ENCODE measurements at regions not wholly inside any gene's neighbourhood (a gene's known extent, or its start where the extent isn't known, plus 50 kb on each side); places are given as distances from the start of the nearest gene placed in this dataset.

- Histone ChIP-seq H3K27ac (ENCODE audit: low read depth, low read length) (no peak overlapping the region), H2AFZ (ENCODE audit: low read depth, low read length) (no peak overlapping the region), H3K4me2 (ENCODE audit: low read length) (no peak overlapping the region), H3K36me3 (ENCODE audit: insufficient read depth, low read length) (no peaks in the 10 kb centered on the region), H4K20me1 (ENCODE audit: insufficient read depth, low read length) (no peaks in the 10 kb centered on the region), H3K4me3 (ENCODE audit: insufficient read depth, low read depth, low read length) (no peak overlapping the region), H3K79me2 (ENCODE audit: insufficient read depth, low read length) (no peaks in the 10 kb centered on the region), H3K9ac (ENCODE audit: low read length) (no peak overlapping the region), H3K4me1 (ENCODE audit: insufficient read depth, low read length) (no peaks in the 10 kb centered on the region), H3K27me3 (ENCODE audit: insufficient read depth, low read length) (no peaks in the 10 kb centered on the region), H3K9me3 (ENCODE audit: insufficient read depth, low read depth, low read length) (no peaks in the 10 kb centered on the region)
- DNase-seq (ENCODE audit: low read depth) (no peak), FAIRE-seq (peak; percentile 89)
- Mint-ChIP-seq H3K36me3 (ENCODE audit: low read depth, unreplicated experiment) (no peaks in the 10 kb centered on the region), H3K9me3 (ENCODE audit: unreplicated experiment) (peaks cover 3% of the 10 kb centered on the region), H3K4me3 (ENCODE audit: unreplicated experiment) (no peak overlapping the region), H3K4me1 (ENCODE audit: low read depth, unreplicated experiment) (peaks cover under 1% of the 10 kb centered on the region), H3K27me3 (ENCODE audit: low read depth, unreplicated experiment) (no peaks in the 10 kb centered on the region), H3K27ac (ENCODE audit: unreplicated experiment) (no peak overlapping the region)
- TF ChIP-seq, protein P1, sequence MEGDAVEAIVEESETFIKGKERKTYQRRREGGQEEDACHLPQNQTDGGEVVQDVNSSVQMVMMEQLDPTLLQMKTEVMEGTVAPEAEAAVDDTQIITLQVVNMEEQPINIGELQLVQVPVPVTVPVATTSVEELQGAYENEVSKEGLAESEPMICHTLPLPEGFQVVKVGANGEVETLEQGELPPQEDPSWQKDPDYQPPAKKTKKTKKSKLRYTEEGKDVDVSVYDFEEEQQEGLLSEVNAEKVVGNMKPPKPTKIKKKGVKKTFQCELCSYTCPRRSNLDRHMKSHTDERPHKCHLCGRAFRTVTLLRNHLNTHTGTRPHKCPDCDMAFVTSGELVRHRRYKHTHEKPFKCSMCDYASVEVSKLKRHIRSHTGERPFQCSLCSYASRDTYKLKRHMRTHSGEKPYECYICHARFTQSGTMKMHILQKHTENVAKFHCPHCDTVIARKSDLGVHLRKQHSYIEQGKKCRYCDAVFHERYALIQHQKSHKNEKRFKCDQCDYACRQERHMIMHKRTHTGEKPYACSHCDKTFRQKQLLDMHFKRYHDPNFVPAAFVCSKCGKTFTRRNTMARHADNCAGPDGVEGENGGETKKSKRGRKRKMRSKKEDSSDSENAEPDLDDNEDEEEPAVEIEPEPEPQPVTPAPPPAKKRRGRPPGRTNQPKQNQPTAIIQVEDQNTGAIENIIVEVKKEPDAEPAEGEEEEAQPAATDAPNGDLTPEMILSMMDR (IDR thresholded peaks at IDR 0.05; ENCODE audit: insufficient read depth, low read depth, low read length) = no peak
- no peak for TF ChIP-seq EZH2 (IDR thresholded peaks at IDR 0.05; ENCODE audit: insufficient read depth, low read length)
Observed at GRCh38 chrX:56498756-56499155, 64.7 kb upstream of the UBQLN2 start.

GRCh38 chrX:56499372-56499771, 64.1 kb upstream of the UBQLN2 start:
- H3K27ac Mint-ChIP-seq (ENCODE audit: unreplicated experiment) = no peak overlapping the region
- no peak overlapping the region for H3K4me3 ChIP-seq (ENCODE audit: insufficient read depth, low read depth, low read length)
- no peaks in the 10 kb centered on the region for H3K27me3 Mint-ChIP-seq (ENCODE audit: low read depth, unreplicated experiment)
- no peaks in the 10 kb centered on the region for H3K9me3 ChIP-seq (ENCODE audit: insufficient read depth, low read depth, low read length)
- H3K4me1 Mint-ChIP-seq (ENCODE audit: low read depth, unreplicated experiment) = peaks cover 6% of the 10 kb centered on the region
- H4K20me1 ChIP-seq (ENCODE audit: insufficient read depth, low read length) = no peaks in the 10 kb centered on the region
- TF ChIP-seq, protein P1 (IDR thresholded peaks at IDR 0.05; ENCODE audit: insufficient read depth, low read depth, low read length) = no peak
- TF ChIP-seq EZH2 (IDR thresholded peaks at IDR 0.05; ENCODE audit: insufficient read depth, low read length) = no peak
- DNase-seq (ENCODE audit: low read depth) (no peak), FAIRE-seq (no peak)
- H3K36me3 ChIP-seq (ENCODE audit: insufficient read depth, low read length) = no peaks in the 10 kb centered on the region
- no peak overlapping the region for H2AFZ ChIP-seq (ENCODE audit: low read depth, low read length)
- H3K36me3 Mint-ChIP-seq (ENCODE audit: low read depth, unreplicated experiment) = no peaks in the 10 kb centered on the region
- H3K4me3 Mint-ChIP-seq (ENCODE audit: unreplicated experiment) = no peak overlapping the region
- no peaks in the 10 kb centered on the region for H3K79me2 ChIP-seq (ENCODE audit: insufficient read depth, low read length)
- H3K9ac ChIP-seq (ENCODE audit: low read length) = no peak overlapping the region
- no peak overlapping the region for H3K4me2 ChIP-seq (ENCODE audit: low read length)
- no peak overlapping the region for H3K27ac ChIP-seq (ENCODE audit: low read depth, low read length)
- H3K9me3 Mint-ChIP-seq (ENCODE audit: unreplicated experiment) = no peaks in the 10 kb centered on the region
- H3K4me1 ChIP-seq (ENCODE audit: insufficient read depth, low read length) = no peaks in the 10 kb centered on the region
- no peaks in the 10 kb centered on the region for H3K27me3 ChIP-seq (ENCODE audit: insufficient read depth, low read length)

DNA sequence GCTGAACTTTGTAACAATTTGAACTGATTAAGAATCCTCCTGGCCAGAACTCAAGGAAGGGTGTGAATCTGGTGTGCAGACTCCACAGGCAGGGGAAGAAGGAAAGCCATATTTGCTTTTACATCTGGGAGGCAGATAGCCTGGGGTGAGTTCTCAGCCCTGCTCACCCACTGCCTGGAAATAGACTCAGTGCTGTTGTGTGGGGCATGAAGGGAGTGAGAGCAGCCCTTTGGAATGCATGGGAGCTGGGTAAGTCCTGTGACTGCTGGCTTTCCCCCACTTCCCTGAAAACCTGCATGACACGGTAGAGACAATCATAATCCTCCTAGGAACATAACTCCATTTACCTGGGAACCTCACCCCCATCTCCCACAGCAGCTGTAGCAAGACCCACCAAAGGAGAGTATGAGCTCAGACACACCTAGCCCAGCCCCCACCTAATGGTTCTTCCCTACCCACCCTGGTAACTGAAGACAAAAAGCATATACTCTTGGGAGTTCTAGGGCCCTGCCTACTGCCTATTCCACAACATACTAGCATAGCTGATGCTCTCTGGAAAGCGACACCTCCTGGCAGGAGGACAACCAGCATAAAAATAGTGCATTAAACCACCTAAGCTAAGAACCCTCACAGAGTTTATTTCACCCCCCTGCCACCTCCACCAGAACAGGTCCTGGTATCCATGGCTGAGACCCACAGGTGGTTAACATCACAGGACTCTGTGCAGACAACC, 59.3 kb upstream of the UBQLN2 start:
- no peak for TF ChIP-seq EZH2 (IDR thresholded peaks at IDR 0.05; ENCODE audit: insufficient read depth, low read length)
- TF ChIP-seq, protein P1 (IDR thresholded peaks at IDR 0.05; ENCODE audit: insufficient read depth, low read depth, low read length) = no peak
- Histone ChIP-seq H3K4me2 (ENCODE audit: low read length) (no peak overlapping the region), H3K9me3 (ENCODE audit: insufficient read depth, low read depth, low read length) (no peaks in the 10 kb centered on the region), H3K27ac (ENCODE audit: low read depth, low read length) (no peak overlapping the region), H3K4me3 (ENCODE audit: insufficient read depth, low read depth, low read length) (no peak overlapping the region), H3K27me3 (ENCODE audit: insufficient read depth, low read length) (no peaks in the 10 kb centered on the region), H4K20me1 (ENCODE audit: insufficient read depth, low read length) (no peaks in the 10 kb centered on the region), H3K9ac (ENCODE audit: low read length) (no peak overlapping the region), H3K79me2 (ENCODE audit: insufficient read depth, low read length) (no peaks in the 10 kb centered on the region), H3K4me1 (ENCODE audit: insufficient read depth, low read length) (no peaks in the 10 kb centered on the region), H2AFZ (ENCODE audit: low read depth, low read length) (no peak overlapping the region), H3K36me3 (ENCODE audit: insufficient read depth, low read length) (no peaks in the 10 kb centered on the region)
- DNase-seq (ENCODE audit: low read depth) = no peak
- no peaks in the 10 kb centered on the region for H3K9me3 Mint-ChIP-seq (ENCODE audit: unreplicated experiment)
- FAIRE-seq = peak; percentile 56
- H3K4me3 Mint-ChIP-seq (ENCODE audit: unreplicated experiment) = no peak overlapping the region
- no peaks in the 10 kb centered on the region for H3K36me3 Mint-ChIP-seq (ENCODE audit: low read depth, unreplicated experiment)
- H3K4me1 Mint-ChIP-seq (ENCODE audit: low read depth, unreplicated experiment) = peaks cover 6% of the 10 kb centered on the region
- H3K27me3 Mint-ChIP-seq (ENCODE audit: low read depth, unreplicated experiment) = no peaks in the 10 kb centered on the region
- peak overlapping the region; percentile 69 for H3K27ac Mint-ChIP-seq (ENCODE audit: unreplicated experiment)

All from astrocyte (in vitro differentiated cells and primary cell).